GM12878 (cell line): ENCODE measurements at regions not wholly inside any gene's neighbourhood (a gene's known extent, or its start where the extent isn't known, plus 50 kb on each side); places are given as distances from the start of the nearest gene placed in this dataset.

Experiments used
- CTCF ChIP-seq, 3 experiments: IDR thresholded peaks in 2 of 3; conservative IDR thresholded peaks in 1 of 3; 2 replicates each; pipeline ENCODE4 v1.5.1; 2011; ENCODE audit warnings: low read depth in 3 of 3, low read length in 3 of 3, mild to moderate bottlenecking in 3 of 3, control low read depth in 2 of 3, moderate library complexity in 2 of 3, inconsistent platforms in 1 of 3, mixed read lengths in 1 of 3; ENCODE audit not compliant: control insufficient read depth in 2 of 3, insufficient read depth in 1 of 3; ENCODE audit errors: extremely low read depth in 1 of 3
- TAF1 ChIP-seq: IDR thresholded peaks from 2 replicates; pipeline ENCODE4 v1.6.1; 2011; ENCODE audit warnings: mild to moderate bottlenecking, low read depth, low read length, borderline replicate concordance
- ZSCAN29 ChIP-seq: fragments of 450-650 bp; IDR thresholded peaks from 2 replicates; pipeline ENCODE4 v1.6.1; 2017; ENCODE audit warnings: mild to moderate bottlenecking, moderate library complexity
- ZZZ3 ChIP-seq: IDR thresholded peaks from 2 replicates; pipeline ENCODE4 v1.6.1; 2011; ENCODE audit warnings: low read depth; ENCODE audit not compliant: control insufficient read depth, insufficient read length
- TF ChIP-seq, protein P1 (sequence below): IDR thresholded peaks from 2 replicates; pipeline ENCODE4 v1.6.1; 2012; ENCODE audit warnings: mild to moderate bottlenecking, low read depth, low read length

GRCh38 chr2:191499050-191499449, 178.9 kb upstream of the NABP1 start:
- TF ChIP-seq TAF1, result no peak
- TF ChIP-seq CTCF (IDR thresholded peaks at IDR 0.05 in 2 of 3, conservative IDR thresholded peaks at IDR 0.05 in 1 of 3; ENCODE audit: control insufficient read depth in 2 of 3, extremely low read depth in 1 of 3, insufficient read depth in 1 of 3, low read depth in 3 of 3, low read length in 3 of 3), result no peak
- TF ChIP-seq, protein P1, sequence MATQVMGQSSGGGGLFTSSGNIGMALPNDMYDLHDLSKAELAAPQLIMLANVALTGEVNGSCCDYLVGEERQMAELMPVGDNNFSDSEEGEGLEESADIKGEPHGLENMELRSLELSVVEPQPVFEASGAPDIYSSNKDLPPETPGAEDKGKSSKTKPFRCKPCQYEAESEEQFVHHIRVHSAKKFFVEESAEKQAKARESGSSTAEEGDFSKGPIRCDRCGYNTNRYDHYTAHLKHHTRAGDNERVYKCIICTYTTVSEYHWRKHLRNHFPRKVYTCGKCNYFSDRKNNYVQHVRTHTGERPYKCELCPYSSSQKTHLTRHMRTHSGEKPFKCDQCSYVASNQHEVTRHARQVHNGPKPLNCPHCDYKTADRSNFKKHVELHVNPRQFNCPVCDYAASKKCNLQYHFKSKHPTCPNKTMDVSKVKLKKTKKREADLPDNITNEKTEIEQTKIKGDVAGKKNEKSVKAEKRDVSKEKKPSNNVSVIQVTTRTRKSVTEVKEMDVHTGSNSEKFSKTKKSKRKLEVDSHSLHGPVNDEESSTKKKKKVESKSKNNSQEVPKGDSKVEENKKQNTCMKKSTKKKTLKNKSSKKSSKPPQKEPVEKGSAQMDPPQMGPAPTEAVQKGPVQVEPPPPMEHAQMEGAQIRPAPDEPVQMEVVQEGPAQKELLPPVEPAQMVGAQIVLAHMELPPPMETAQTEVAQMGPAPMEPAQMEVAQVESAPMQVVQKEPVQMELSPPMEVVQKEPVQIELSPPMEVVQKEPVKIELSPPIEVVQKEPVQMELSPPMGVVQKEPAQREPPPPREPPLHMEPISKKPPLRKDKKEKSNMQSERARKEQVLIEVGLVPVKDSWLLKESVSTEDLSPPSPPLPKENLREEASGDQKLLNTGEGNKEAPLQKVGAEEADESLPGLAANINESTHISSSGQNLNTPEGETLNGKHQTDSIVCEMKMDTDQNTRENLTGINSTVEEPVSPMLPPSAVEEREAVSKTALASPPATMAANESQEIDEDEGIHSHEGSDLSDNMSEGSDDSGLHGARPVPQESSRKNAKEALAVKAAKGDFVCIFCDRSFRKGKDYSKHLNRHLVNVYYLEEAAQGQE, result no peak
- TF ChIP-seq ZSCAN29, result no peak
- no peak for TF ChIP-seq ZZZ3
